Panc1 (cell line): ENCODE measurements at regions not wholly inside any gene's neighbourhood (a gene's known extent, or its start where the extent isn't known, plus 50 kb on each side); places are given as distances from the start of the nearest gene placed in this dataset.

Experiments used
- ATAC-seq: fragments of 200-7000 bp; cut with Tn5 transposase; 2 replicates; pipeline ENCODE4 v1.9.1; 2020; ENCODE audit warnings: mild to moderate bottlenecking, moderate library complexity
- BruUV-seq: library from RNA; stranded (reverse); fragments of 400-500 nt; replicated peaks from 2 replicates; lab custom pipeline; 2021; lab: Mats Ljungman, UMichigan
- CTCF ChIA-PET: fragments of 300-600 bp; sonication (Branson Sonifier 250); formaldehyde crosslinking; loops from one replicate; lab custom pipeline; 2022; ENCODE audit warnings: antibody characterized with exemption; lab: Charles Lee
- POLR2A ChIA-PET: fragments of 300-600 bp; sonication (Branson Sonifier 250); formaldehyde crosslinking; loops from one replicate; lab custom pipeline; 2022; ENCODE audit warnings: antibody characterized with exemption; lab: Charles Lee
- DNase-seq: peaks from one replicate; pipeline ENCODE4 v3.0.0-alpha.2; 2010; ENCODE audit warnings: low read depth, low spot score
- H3K27ac ChIP-seq: 2 replicates; pipeline ENCODE4 v1.5.1; 2011; ENCODE audit warnings: mild to moderate bottlenecking, low read length, inconsistent platforms
- H3K27me3 ChIP-seq: fragments of 200-500 bp; sonication (Bioruptor generic); 2 replicates; pipeline ENCODE4 v1.6.0; 2014; ENCODE audit warnings: low read length, inconsistent platforms; ENCODE audit not compliant: control insufficient read depth, insufficient read depth
- H3K36me3 ChIP-seq: fragments of 200-500 bp; sonication (Bioruptor generic); 2 replicates; pipeline ENCODE4 v1.5.1; 2014; ENCODE audit warnings: inconsistent platforms, mild to moderate bottlenecking, low read length, moderate library complexity; ENCODE audit not compliant: control insufficient read depth, insufficient read depth
- H3K4me1 ChIP-seq: 2 replicates; pipeline ENCODE4 v1.5.1; 2011; ENCODE audit warnings: inconsistent platforms, mild to moderate bottlenecking, low read length, moderate library complexity; ENCODE audit not compliant: control insufficient read depth, insufficient read depth
- H3K4me3 ChIP-seq, 2 experiments: 2 replicates each; pipeline ENCODE4 v1.5.1; 2011 to 2012; ENCODE audit warnings: low read depth in 2 of 2, low read length in 2 of 2, mild to moderate bottlenecking in 2 of 2, inconsistent platforms in 1 of 2, moderate library complexity in 1 of 2
- H3K9me3 ChIP-seq: fragments of 200-500 bp; sonication (Bioruptor generic); 2 replicates; pipeline ENCODE4 v1.5.1; 2014; ENCODE audit warnings: low read depth, mild to moderate bottlenecking, inconsistent platforms, low read length, moderate library complexity; ENCODE audit not compliant: control insufficient read depth, insufficient read depth
- CTCF ChIP-seq: fragments of 450-650 bp; IDR thresholded peaks from 2 replicates; pipeline ENCODE4 v1.5.1; 2017; ENCODE audit warnings: mild to moderate bottlenecking
- POLR2AphosphoS5 ChIP-seq: IDR thresholded peaks from 2 replicates; pipeline ENCODE4 v1.6.1; 2012; ENCODE audit warnings: mild to moderate bottlenecking, low read depth, low read length, moderate library complexity
- REST ChIP-seq, 2 experiments: IDR thresholded peaks; 2 replicates each; pipeline ENCODE4 v1.6.1; 2011 to 2012; ENCODE audit warnings: low read depth in 2 of 2, control low read depth in 1 of 2, low read length in 1 of 2, mild to moderate bottlenecking in 1 of 2, moderate library complexity in 1 of 2; ENCODE audit not compliant: insufficient read depth in 1 of 2
- SIN3A ChIP-seq: IDR thresholded peaks from 2 replicates; pipeline ENCODE4 v1.6.1; 2012; ENCODE audit warnings: low read depth, mild to moderate bottlenecking, low read length, moderate library complexity, borderline replicate concordance; ENCODE audit not compliant: insufficient read depth
- TCF7L2 ChIP-seq: IDR thresholded peaks from 2 replicates; pipeline ENCODE4 v1.6.1; 2011; ENCODE audit warnings: mild to moderate bottlenecking, low read depth, low read length, inconsistent platforms
- in situ Hi-C: cut with HindIII; loops from 2 replicates; pipeline ENCODE4 v1.10.0; 2016; ENCODE audit warnings: low sequenced_read_pairs, low pct_unique_long_range_greater_than_20kb
- intact Hi-C: fragments of 100-400 bp; cut with micrococcal nuclease; formaldehyde crosslinking; loops from one replicate; pipeline ENCODE4 v1.10.0; 2022; ENCODE audit not compliant: unreplicated experiment

GRCh38 chr4:147325571-147325981, 155.3 kb upstream of the EDNRA start:
- no peak overlapping the region for H3K27ac ChIP-seq
- intact Hi-C loops, result no loop called here

GRCh38 chr4:147326591-147326990, 154.3 kb upstream of the EDNRA start:
- DNase-seq, result no peak
- H3K27ac ChIP-seq, result no peak overlapping the region
- intact Hi-C loops (no loop called here), in situ Hi-C loops (no loop called here)
- no peak for ATAC-seq
- H3K4me1 ChIP-seq, result no peaks in the 10 kb centered on the region
- no peaks in the 10 kb centered on the region for H3K27me3 ChIP-seq
- H3K36me3 ChIP-seq, result no peaks in the 10 kb centered on the region
- TF ChIP-seq CTCF (no peak), SIN3A (no peak), TCF7L2 (no peak), POLR2AphosphoS5 (no peak), REST (IDR thresholded peaks at IDR 0.05; ENCODE audit: insufficient read depth in 1 of 2, low read depth in 2 of 2, low read length in 1 of 2) (no peak)
- H3K4me3 ChIP-seq, result no peak overlapping the region
- POLR2A ChIA-PET, result no interaction called here
- BruUV-seq, result no TSS peak
- CTCF ChIA-PET, result no interaction called here
- no peaks in the 10 kb centered on the region for H3K9me3 ChIP-seq

More at GRCh38 chr4:147325571-147325981, 155.3 kb upstream of the EDNRA start:
- POLR2A ChIA-PET, result no interaction called here
- Histone ChIP-seq H3K4me3 (no peak overlapping the region), H3K4me1 (no peaks in the 10 kb centered on the region), H3K27me3 (no peaks in the 10 kb centered on the region), H3K9me3 (no peaks in the 10 kb centered on the region), H3K36me3 (no peaks in the 10 kb centered on the region)
- ATAC-seq (no peak), DNase-seq (no peak)
- BruUV-seq, result no TSS peak
- in situ Hi-C loops, result no loop called here
- CTCF ChIA-PET, result no interaction called here
- TF ChIP-seq SIN3A (no peak), CTCF (no peak), TCF7L2 (no peak), POLR2AphosphoS5 (no peak)
